ENCODE measurements at regions not wholly inside any gene's neighbourhood (a gene's known extent, or its start where the extent isn't known, plus 50 kb on each side); places are given as distances from the start of the nearest gene placed in this dataset.

DNA sequence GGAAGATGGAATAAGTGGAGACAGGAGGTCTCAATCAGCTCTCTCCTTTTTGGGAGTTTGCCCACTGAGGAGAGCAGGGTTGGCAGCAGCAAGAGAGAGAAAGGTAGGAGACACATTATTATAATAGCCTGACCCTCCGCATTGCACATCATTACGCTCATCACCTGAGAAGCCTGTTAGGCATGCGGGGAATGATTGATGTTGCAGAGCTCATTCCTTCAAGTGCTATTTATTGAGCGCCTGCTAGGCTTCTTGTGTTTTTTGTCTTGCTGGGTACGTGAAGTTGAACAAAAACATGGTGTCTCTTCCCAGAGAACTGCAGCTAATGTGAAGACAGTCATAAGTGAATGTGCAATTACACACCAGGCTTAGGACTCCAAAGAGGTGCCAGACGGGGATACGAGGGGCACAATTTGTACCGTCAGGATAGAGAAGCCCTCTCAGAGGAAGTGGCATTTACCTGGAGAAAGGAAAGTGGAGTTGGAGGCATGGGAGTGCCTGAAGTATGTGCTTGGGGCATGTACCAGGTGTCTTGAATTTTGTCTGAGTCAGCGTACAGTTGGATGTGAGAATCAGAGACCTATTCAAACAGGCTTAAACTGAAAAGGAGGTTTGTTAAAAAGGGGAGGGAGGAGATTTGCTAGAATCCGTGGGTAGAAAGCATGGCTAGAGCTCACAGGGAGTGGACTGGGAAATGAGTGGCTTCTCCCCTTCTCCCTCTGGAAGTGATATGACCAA is 90.2 kb upstream of the SOD3 start:
- FAIRE-seq (no peak), DNase-seq (ENCODE audit: insufficient read length, low spot score) (no peak)

DNA sequence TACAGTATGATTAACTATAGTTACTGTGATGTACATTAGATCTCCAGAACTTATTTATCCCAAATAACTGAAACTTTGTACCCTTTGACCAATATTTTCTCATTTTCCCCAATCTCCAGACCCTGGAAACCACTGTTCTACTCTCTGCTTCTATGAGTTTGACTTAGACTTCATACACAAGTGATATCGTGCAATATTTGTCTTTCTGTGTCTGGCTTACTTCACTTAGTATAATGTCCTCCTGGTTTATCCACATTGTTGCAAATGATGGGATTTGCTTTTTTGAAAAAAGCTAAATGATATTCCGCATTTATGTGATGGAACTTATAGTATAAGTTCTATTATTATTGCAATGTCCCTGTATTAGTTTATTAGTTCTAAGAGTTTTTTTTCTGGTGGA is 81.8 kb upstream of the SOD3 start:
- FAIRE-seq (no peak), DNase-seq (ENCODE audit: insufficient read length, low spot score) (no peak)

DNA sequence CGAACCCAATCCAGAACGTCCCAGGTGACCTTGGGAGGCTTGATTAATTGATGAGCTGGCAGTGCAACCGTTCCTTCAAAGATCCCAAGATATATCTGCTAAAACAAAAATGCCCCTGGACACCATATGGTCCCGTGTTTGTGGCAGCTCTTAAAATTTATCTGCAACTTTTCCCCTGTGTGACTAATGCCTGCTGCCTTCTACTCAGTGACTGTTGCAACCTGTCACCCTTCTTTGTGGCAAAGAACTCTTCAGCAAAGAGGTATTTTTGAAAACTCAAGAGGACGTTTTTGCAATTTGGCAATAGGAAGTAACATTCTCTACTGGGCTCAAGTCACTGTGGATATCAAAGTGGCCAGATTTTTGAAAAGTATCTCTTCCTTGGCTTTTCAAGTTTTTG is 75.8 kb upstream of the SOD3 start:
- DNase-seq (ENCODE audit: insufficient read length, low spot score), result no peak
- FAIRE-seq, result no peak

DNA sequence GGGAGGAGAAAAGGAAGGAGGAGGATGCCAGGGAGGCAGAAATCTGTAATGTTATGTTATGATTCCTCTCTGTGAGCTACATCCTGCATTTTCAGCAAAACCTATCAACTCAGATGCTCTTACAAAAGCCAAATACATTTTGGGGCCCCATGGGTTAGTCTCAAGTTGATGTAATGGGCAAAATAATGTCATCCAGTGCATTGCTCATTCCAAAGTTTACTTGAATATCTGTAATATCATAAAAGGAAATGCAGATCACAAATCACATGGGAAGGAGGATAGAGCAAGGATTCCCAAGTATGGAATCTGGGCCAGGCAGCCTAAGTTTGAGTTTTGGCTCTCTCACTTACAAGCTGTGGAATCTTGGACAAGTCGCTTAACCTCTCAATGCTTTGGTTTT is 74.9 kb upstream of the SOD3 start:
- no peak for FAIRE-seq
- DNase-seq (ENCODE audit: insufficient read length, low spot score), result no peak

DNA sequence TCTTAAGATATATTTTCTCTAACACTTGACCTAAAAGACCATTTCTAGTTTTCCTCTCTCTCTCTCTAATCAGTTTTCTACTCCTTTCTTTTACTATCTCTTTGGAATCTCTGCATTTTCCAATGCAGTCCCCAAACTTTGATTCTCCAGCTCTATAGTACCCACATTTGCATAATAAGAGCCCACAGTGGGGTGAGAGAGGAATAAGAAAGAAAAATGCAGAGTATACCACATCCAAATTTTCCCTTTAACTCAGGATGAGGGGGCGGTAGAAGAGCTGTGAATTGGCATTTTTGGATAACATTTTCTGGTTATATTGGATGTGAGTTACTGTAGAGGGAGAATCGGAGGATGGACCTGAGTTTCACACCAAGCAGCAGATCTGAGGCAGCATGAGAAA is 74.4 kb upstream of the SOD3 start:
- no peak for FAIRE-seq
- no peak for DNase-seq (ENCODE audit: insufficient read length, low spot score)

DNA sequence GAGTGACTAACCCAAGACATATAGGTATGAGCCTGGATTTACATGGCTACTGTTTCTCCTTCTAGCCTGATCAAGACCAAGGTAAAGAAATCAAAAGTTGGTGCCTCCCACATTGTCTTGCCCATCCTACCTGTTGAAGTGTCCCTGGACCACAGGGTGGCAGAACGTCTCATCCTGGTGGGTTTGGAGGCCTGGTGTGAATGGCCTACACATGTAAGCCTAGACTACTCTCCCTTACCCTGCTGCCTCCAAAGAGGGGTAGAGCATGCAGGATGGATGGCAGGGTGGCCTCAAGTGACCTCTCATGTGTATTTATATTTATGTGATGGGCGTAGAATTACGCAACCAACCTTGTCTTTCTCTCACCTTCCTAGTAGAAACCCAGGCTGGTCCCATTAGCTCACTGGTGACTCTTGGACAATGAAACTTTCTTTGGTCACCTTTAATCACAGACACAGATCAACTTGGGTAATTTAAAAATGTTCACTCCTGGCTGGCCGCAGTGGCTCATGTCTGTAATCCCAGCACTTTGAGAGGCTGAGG is 73.3 kb upstream of the SOD3 start:
- FAIRE-seq, result no peak
- no peak for DNase-seq (ENCODE audit: insufficient read length, low spot score)

DNA sequence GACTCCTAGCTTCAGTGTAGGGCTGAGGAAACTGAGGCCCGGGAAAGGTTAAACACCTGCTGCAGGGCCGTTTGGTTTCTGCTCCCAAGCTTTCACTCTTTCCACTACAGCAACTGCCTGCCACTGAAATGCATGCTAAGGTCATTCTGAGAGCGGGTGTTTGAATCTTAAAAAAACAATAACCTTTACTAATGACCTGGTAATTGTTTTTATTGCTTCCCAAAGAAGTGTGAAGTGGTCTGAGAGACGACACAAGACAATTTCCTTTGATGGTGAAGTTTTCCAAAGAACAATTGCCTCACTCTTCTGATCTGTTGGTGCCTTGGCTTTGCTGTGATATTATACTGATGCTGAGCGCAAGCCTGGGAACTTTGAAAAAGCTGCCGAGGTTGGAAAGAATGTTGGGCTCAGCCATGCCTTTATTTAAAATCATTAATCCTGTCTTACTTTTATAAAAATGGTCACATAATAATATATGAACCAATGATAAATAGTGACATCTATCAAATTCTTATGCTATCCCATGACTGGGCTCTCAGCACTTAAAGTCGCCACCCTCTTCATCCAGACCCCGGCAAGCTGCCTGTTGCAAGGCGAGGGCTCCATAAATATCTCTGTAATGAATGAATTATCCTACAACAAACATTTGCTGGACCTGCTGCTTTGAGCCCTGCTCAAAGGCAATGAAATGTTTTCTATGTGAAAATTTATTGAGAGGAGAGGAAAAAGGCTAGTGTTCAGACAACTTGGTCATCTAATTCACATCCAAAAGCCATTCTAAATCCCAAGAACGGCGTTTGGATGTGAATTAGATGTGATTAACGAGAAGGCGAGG is 67.8 kb upstream of the SOD3 start:
- no peak for FAIRE-seq
- no peak for DNase-seq (ENCODE audit: insufficient read length, low spot score)

DNA sequence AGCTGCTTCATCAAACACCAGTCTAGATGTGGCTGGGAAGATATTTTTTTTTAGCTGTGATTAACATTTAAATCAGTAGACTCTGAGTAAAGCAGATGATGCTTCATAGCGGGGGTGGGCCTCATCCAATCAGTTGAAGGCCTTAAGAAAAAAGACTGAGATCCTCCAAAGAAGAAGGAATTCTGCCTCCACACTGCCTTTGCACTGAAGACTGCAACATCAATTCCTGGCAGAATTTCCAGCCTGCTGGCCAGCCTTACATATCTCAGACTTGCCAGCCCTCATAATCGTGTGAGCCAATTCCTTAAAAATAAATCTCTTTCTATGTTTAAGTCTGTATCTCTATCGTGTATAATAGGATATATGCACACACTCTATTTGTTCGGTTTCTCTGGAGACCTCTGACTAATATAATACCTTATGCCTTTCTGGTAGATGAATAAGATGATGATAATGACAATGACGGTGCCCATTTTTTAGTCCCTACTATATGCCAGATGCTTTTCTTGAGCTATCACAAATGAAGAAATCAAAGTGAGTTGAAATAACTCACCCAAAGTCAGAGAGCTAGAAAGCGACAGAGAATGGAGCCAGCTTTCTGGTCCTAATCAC is 66.1 kb upstream of the SOD3 start:
- no peak for DNase-seq (ENCODE audit: insufficient read length, low spot score)
- no peak for FAIRE-seq

DNA sequence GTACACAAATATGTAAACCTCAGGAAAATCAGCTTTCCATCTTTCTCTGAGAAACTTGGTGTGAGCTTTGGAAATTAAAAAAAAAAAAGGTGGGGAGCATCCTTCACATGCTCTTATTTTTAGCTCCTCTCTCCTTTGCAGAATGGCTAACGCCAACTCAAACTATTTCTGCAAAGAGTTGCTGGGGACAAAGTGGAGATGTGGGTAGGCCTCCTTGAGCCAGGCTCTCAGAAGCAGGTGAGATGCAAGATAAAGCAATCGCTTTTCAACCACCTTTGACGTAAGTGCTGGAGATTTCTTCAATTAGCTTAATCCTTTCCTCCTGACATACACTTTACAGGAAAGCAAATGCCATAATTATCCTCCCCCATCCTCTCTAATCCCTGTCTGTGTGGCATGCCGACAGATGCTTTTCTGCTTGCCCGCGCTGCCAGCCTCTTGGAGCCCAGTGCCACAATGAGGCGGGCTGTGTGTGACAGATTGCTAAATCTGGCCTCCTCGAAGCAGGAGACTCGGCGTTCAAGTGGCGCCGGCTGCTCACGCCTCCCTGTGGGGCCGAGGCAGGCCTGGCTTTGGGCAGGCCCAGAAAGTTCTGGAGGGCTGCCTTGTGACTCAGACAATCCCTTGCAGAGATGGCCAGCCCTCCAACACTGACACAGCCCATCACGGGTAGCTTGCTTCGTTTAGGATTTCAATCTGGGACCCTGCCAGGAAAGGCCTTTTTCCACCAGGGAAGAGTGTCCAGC is 64.9 kb upstream of the SOD3 start:
- FAIRE-seq (no peak), DNase-seq (ENCODE audit: insufficient read length, low spot score) (no peak)

DNA sequence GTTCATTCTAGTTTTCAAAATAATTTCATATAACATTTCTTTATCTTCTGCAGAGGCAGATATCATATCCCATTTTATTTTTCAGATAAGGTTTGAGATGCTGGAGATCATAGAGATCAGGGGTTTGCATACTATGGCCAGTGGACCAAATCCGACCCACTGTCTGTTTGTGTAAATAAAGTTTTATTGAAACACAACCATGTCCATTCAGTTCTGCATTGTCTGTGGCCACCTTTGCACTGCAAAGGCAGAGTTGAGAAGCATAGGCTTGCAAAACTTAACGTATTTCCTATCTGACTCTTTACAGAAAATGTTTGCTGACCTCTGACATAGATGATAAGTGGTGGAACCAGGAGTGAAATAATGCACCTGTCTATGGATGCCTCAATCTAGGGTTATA is 63.9 kb upstream of the SOD3 start:
- no peak for FAIRE-seq
- DNase-seq (ENCODE audit: insufficient read length, low spot score), result no peak

DNA sequence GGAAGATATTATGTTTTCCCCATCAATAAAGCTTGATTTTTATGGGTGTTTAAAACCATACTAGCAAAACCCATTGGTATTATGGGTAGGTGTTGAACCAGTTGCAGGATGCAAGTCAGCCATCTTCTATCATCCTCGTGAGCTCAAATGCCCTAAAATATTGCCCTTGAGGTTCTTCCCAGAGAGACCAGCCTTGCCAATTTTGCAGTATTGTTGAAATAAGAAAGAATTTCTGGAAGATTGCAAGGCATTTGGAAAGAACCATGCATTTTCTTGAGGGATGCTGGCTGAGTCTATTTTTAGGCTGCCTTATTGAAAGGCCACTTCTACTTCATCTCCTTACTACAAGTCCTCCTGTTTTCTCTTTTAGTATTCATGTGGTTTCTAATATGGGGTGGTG is 60.9 kb upstream of the SOD3 start:
- no peak for FAIRE-seq
- DNase-seq (ENCODE audit: insufficient read length, low spot score), result no peak

DNA sequence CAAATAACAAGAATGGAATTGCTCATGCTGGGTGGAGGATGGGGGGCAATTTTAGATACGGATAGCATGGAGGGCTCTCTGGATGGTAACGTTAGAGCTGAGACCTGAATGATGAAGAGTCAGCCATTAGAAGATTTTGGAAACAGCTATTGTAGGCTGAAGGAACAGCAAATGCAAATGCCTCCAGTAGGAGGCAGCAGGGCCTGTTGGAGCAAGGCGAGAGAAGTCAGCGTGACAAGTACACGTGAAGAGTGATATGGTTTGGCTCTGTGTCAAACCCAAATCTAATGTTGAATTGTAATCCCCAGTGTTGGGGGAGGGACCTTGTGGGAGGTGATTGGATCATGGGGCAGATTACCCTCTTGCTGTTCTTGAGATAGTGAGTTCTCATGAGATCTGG is 59.3 kb upstream of the SOD3 start:
- DNase-seq (ENCODE audit: insufficient read length, low spot score) (no peak), FAIRE-seq (no peak)

DNA sequence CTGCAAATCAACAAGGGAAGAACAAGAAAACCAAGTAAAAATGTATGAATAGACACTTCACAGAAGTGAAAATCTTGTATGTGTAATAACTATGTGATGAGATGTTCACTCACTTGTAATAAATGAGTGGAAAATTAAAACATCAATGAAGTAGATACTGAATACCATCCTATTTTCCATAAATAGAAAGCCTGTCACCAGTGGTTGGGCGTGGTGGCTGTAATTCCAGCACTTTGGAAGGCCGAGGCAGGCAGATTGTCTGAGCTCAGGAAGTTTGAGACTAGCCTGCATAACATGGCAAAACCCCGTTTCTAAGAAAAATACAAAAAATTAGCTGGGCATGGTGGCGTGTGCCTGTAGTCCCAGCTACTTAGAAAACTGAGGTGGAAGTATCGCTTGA is 53.5 kb upstream of the SOD3 start:
- FAIRE-seq, result no peak
- no peak for DNase-seq (ENCODE audit: insufficient read length, low spot score)

DNA sequence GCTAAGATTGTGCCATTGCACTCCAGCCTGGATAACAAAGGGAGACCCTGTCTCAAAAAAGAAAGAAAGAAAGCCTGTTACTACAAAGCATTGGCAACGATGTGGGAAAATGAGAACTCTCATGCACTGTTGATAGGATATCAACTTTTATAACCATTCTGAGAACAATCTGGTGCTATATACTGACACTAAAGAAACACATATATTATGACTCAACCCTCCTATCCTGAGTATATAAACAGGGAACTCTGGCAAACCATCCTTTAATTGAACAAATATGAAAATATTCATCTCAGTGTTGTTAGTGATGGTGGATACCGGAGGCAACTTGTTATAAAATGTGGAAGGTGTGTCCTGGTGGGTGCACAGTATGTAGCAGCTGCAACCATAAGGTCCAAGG is 53.0 kb upstream of the SOD3 start:
- FAIRE-seq (no peak), DNase-seq (ENCODE audit: insufficient read length, low spot score) (no peak)

DNA sequence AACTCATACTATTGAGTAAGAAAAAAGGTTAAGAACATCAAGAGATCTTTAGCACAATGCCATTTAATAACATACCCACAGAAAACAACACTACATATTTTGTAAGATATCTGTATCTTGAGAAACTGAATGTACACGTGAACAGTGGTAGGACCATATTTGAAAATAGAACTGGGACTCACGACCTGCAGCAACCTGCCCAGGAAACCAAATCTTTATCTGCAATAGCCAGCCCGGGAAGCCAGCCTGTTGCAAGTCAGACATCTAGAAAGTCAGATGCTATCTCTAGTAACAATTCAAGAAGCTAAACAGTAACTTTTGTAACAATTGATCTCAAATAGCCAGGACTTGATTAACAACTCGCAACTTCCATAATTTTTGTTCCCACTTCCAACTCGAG is 52.6 kb upstream of the SOD3 start:
- no peak for DNase-seq (ENCODE audit: insufficient read length, low spot score)
- FAIRE-seq, result no peak

DNA sequence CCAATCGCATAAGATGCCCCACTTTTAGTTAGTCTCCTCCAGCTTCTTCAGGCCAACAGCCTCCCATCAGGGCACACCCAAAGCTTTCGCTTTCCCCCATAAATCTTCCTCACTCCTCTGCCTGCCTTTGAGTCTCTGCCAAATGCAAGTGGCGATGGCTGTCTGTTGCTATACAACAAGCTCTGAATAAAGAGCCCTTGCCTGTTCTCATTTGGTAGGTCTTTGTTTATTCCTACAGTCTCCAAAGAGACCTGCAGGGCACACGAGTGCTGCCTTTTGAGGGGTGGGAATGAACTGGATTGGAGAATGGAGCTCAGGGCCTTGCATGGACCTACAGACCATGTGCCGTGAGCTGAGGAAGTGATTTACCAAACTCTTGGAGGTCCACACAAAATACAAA is 52.2 kb upstream of the SOD3 start:
- FAIRE-seq, result no peak
- DNase-seq (ENCODE audit: insufficient read length, low spot score), result no peak

DNA sequence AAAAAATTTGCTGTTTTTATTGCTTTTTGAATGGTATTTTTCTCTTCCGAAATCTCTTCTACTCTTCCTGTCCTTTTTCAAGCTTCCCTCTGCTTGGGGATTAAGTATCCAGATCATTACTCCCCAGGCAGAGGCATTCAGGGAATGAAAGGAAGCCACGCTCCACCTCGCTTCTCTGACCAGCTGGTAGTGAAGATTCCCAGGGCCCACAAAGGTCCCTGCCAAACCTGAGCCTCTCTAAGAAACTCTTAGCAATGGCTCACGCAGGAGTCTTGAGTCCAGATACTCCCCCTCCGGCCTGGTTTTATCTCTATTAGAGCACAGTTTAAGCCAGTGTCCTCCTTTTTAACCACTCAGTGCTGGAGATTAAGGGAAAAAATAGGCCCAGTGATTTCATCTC is 51.4 kb upstream of the SOD3 start:
- DNase-seq (ENCODE audit: insufficient read length, low spot score), result no peak
- FAIRE-seq, result no peak

DNA sequence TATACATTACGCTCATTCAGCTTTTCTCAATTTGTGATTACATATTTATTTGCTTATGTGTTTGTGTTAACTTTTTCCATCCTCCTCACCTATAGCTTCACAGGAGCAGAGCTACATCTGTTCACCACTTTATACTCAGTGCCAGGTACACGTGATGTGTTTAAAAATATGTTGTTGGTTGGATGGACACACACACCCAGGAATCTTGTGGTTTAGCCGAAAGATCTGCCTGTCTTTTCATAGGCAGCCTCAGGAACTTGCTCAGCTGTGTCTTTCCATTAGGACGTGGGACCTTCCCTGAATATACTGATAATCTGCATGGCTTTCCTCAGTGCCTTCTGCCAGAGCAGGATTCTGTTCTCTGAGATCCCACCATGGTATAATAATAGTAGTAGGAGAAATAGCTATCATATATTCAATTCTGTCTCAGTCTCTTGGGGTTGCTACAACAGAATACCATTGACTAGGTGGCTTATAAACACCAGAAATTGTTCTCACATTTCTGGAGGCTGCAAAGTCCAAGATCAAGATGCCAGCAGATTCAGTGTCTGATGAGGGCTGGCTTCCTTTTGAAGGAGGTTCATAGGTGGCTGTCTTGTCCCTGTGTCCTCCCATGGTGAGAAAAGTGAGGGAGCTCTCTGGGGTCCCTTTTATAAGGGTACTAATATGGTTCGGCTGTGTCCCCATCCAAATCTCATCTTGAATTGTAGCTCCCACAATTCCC is 50.0 kb upstream of the SOD3 start:
- DNase-seq (ENCODE audit: insufficient read length, low spot score), result no peak
- FAIRE-seq, result no peak
